Activated T-helper 1 cell treated with Interleukin-2 at 50 U/mL for 16 hours (primary cell): ENCODE measurements at regions not wholly inside any gene's neighbourhood (a gene's known extent, or its start where the extent isn't known, plus 50 kb on each side); places are given as distances from the start of the nearest gene placed in this dataset.
"Not testable (repeated sequence)": the region's sequence is repeated elsewhere in the genome, so short reads cannot be mapped to it uniquely, and the experiment has no call there.

Experiments
- DNase-seq: peaks from one replicate; pipeline ENCODE4 v3.0.0-alpha.2; 2020; ENCODE audit warnings: low read depth

- no peak for DNase-seq
These were observed 439.6 kb upstream of the UBE2E3 start for GRCh38 chr2:180540761-180541160.

- no peak for DNase-seq
These were observed 440.9 kb upstream of the UBE2E3 start for GRCh38 chr2:180539541-180539940.

- no peak for DNase-seq
These were observed 445.1 kb upstream of the UBE2E3 start for GRCh38 chr2:180535289-180535688.

DNA sequence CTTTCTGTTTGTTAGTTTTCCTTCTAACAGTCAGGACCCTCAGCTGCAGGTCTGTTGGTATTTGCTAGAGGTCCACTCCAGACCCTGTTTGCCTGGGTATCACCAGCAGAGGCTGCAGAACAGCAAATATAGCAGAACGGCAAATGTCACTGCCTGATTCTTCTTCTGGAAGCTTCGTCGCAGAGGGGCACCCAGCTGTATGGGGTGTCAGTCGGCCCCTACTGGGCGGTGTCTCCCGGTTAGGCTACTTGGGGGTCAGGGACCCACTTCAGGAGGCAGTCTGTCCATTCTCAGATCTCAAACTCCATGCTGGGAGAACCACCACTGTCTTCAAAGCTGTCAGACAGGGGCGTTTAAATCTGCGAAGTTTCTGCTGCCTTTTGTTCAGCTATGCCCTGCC lies 448.6 kb upstream of the UBE2E3 start:
- DNase-seq: not testable (repeated sequence)

DNA sequence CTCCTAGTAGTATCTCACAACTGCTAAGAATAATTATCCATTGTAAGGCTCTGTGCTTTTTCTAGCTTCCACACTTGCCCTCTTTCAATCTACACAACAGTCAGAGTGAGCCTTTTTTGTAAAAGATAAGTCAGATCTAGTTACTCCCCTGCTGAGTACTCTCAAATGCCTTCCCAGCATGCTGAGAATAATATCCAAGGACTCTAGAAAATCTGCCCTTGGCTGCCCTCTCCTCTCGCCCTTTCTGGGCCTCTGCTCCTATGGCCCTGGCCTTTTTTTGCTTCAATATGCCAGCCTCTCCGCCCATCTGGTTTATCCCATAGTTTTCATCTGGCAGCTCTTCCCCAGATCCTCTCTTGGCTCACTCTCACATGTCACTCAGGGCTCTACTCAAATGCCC lies 455.9 kb upstream of the UBE2E3 start:
- no peak for DNase-seq

GRCh38 chr2:180523621-180524340 lies 456.6 kb upstream of the UBE2E3 start:
- DNase-seq: no peak

DNA sequence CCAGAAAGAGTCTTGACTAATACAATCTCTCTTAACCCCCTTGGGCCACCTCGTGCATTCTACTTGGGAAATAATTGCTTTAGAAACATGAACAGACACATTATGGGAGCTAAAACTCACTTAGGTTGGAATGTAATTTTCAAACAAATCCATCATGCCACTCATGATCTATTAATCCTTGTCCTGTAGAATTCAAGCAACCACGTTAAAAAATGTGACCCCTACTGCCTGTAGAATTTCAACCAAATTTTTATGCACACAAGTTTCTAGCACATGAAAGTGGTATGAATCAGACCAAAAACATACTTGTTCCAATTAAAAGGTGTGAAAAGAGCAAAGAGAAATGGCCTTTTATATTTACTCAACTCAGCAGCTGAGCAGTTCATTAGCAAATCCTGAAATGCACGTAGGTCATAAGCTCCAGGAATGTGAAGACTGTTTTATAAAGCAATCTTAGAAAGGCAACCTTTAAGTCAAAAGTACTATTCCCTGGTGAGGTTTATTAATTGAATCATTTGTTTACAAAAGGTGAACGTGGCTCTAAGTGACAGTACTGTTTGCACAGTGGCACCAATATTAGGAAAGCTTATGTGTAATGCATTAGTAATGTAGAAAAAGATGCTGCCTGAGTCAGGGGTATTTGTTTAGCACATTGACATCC lies 459.4 kb upstream of the UBE2E3 start:
- no peak for DNase-seq

- DNase-seq: no peak
These were observed 460.2 kb upstream of the UBE2E3 start for GRCh38 chr2:180520206-180520605.

- no peak for DNase-seq
These were observed 461.1 kb upstream of the UBE2E3 start for GRCh38 chr2:180519276-180519675.

GRCh38 chr2:180516232-180516631 lies 464.2 kb upstream of the UBE2E3 start:
- no peak for DNase-seq

DNA sequence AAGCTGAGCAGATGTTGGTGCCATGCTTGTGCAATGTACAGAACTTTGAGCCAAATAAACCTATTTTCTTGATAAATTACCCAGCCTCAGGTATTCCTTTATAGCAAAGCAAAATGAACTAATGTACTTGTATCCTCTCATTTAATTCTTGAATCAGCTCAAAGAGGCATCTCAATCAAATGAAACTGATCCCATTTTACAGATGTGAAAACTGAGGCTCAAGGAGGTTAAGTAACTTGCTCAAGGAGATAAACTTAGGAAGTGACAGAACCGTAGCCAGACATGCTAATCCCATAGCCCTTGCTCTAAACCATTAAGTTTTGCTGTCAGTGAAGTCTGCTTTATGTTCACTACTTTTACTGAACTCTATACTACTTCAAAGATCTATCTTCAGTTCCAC lies 467.0 kb upstream of the UBE2E3 start:
- no peak for DNase-seq

- DNase-seq: no peak
These were observed 471.9 kb upstream of the UBE2E3 start for GRCh38 chr2:180508458-180508857.

DNA sequence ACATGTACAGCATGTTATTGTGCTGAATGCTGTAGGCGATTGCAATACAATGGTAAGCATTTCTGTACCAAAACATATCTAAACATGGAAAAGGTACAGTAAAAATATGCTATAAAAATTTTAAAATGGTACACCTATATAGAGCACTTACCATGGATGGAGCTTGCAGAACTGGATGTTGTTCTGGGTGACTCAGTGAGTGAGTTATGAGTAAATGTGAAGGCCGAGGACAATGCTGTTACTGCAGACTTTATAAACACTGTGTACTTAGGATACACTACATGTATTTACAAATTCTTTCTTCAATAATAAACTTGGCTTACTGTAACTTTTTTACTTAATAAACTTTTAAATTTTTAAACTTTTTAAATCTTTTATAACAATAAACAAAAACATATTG lies 473.4 kb upstream of the UBE2E3 start:
- no peak for DNase-seq

- no peak for DNase-seq
These were observed 475.2 kb upstream of the UBE2E3 start for GRCh38 chr2:180505203-180505602.

- no peak for DNase-seq
These were observed 482.7 kb upstream of the UBE2E3 start for GRCh38 chr2:180497621-180498152.

DNA sequence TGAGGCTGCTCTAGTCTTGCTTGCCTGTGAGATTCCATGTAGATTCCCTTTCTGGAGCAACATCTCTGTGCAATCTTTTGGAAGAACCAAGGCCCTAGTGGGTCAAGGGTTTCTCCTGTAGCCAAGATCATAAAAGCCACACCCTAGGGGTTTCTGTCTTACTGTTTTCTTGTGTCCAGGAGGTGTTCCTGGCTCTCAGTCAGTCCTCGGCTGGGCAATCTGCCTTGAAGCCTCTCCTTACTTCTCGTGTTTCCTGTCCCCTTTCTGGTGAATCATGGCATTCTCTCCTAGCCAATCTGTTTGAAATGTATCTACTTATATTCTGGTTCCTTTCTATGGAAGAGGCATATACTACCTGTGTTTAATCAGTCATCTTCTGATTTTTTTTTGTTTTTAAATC lies 484.8 kb upstream of the UBE2E3 start:
- no peak for DNase-seq

DNA sequence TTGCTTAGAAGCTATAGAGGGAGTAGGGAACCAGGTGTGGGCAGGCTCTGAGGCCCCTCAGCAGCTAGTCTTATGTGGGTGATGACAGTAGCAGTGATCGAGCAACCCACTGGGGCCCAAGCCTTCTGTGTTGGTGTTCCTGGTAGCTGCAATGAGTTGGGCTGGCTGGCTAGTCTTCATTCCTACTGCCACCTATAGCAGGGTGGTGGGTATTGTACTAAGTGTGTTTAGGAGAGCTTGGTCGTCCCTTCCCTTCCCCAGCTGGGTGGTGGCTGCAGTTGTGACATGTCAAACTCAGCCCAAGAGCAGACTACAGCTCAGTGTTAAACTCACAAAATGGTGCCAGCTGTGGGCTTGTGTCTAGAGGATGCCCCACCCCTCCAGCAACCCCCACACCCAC lies 486.1 kb upstream of the UBE2E3 start:
- no peak for DNase-seq

- DNase-seq: no peak
These were observed 475.6 kb upstream of the CWC22 start for GRCh38 chr2:180482696-180483095.

DNA sequence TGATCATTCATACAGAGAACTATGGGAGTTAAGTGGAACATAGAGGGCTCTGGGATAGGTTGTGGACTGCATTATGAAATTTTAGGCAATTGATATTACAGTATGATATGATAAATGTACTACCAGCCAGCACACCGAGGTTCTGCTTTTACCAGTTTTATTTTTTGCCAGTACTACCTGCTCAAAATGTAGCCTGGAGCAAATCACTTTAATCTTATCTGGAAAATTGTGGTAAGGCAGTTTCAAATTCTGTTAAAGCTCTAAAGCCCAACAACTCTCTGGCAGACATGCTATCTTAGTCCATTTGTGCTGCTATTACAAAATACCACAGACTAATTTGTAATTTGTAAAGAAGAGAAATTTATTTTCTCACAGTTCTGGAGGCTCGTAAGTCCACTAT lies 474.9 kb upstream of the CWC22 start:
- DNase-seq: no peak

DNA sequence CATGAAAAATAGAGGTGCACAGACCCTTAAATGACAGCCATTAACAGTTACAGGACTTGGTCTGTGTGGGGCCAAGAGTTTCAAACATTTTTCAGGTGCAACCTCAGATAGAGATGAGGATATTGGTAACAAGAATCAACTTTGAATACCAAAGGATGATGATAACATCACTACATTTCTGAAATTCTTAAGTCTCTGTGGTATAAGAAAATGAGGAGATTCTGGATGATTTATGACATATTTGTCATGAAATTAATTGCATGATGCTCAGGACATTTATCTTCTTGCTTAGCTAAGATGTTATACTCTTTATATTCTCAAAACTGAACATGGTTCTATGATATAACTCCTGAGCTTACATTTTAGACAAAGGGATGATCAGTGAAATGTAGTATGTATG lies 471.8 kb upstream of the CWC22 start:
- DNase-seq: no peak

DNA sequence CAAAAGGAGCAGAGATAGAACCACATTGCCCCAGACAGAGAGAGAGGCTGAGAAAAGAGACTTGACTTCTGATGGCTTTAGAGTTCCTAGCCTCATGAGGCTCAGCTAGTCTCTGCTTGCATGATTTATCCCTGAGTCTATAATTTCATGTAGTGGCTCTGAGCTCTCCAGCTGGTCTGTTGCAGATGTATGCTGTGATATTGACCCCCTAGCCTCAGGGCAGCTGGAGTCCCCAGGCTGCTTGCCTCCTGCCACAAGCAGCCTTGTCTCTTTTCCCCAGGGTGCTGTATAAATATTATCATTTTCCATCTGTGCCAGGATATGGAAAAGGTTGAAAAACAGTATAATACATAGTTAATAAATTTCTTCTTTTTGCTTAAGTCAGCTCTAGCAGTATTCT lies 467.6 kb upstream of the CWC22 start:
- DNase-seq: no peak

GRCh38 chr2:180473456-180473855 lies 466.4 kb upstream of the CWC22 start:
- DNase-seq: no peak

DNA sequence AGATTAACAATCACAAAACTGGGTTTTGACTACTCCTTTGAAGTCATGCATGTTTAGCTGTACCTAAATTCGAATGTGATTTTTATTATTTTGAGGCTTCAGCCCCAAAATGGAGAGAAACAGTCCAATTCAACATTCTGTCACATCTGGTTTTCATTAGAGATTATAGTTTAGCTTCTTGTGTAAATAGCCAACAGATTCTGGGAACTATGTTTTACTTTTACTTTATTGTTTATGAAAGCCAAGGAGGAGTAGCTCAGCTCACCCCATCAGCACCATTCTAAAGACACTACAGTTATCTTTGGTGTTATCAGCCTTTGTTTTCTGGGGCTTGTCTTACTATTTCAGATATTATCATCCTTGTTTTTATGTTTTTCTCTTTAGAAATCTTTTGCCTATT lies 465.0 kb upstream of the CWC22 start:
- no peak for DNase-seq

DNA sequence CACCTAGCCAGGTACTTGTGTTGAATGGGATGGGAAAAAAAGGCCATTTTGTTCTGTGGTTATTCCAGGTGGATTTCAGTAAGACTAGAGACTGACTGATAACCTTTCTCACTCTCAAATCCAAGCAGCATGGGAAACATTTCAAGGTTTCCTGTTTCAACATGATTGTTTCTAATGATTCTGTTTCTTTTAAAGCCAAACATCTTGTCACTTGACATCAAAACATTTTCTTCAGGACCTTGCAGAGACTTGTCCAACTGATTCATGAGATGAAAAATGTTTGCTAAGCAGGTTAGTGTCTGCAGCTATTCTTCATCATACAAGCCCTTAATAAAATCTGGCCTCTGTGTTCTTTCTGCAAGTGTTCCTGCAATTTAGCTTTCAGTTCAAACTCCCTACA lies 456.5 kb upstream of the CWC22 start:
- DNase-seq: no peak
